ENCODE measurements at regions not wholly inside any gene's neighbourhood (a gene's known extent, or its start where the extent isn't known, plus 50 kb on each side); places are given as distances from the start of the nearest gene placed in this dataset.
"Not testable (repeated sequence)": the region's sequence is repeated elsewhere in the genome, so short reads cannot be mapped to it uniquely, and the experiment has no call there.

DNA sequence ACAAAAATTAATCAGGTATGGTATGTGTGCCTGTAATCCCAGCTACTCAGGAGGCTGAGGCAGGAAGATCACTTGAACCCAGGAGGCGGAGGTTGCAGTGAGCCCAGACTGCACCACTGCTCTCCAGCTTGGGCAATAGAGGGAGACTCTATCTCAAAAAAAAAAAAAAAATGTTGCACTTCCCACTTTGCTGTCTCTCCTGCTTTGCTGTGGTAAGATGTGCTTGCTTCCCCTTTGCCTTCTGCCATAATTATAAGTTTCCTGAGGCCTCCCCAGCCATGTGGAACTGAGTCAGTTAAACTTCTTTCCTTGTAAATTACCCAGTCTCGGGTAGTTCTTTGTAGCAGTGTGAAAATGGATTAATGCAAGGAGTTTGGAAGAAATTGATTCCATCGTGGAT lies 120.3 kb upstream of the CFAP20DC start:
- FAIRE-seq, result not testable (repeated sequence)

DNA sequence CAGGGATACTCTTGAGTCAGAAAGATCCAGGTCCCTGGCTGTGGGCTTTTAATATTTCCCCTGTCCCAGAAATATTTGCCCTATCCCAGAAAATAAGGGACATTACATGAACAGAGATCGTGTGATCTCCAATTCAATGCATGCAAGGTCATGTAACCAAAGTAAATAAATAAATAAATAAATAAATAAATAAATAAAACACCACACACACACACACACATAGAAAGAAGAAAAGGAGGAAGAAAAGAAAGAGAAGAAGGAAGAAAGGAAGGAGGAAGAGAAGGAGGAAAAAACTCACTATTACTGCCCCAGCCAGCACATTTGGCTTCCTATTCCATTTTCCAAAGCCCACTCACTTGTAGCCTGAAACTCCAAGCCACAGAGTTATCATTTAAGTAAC lies 117.9 kb upstream of the CFAP20DC start:
- FAIRE-seq, result no peak

DNA sequence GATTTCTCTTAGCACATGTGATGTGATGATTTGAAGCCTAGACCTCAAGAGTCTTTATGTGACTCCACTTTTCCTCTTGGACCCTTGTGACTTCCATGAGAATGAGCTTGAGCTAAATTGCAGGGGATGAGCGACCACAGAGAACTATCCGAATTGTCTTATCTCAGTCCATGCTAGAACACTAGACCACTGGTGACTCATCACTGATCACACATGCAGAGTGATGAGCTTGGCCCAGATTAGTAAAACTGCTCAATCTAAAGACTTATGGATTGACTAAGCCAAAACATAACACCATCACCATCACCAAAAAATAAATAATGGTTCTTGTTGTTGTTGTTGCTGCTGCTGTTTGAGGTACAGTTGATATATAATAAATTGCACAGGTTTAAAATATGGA lies 114.1 kb upstream of the CFAP20DC start:
- FAIRE-seq, result no peak

DNA sequence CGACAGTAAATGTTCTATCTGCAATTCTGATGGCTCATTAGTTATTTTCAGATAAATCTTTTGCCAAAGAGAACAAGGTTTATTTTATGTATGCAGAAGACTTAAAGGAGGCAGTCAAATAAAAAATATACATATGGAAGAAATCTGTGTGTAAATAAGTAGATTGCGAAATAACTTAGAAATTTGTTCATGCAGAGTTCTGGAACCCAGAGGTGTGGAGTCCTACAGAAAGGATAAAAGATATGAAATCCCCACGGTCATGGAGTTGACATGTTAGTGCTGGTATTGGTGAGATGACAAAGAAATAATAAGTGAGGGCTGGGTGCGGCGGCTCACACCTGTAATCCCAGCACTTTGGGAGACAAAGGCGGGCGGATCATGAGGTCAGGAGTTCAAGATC lies 111.2 kb upstream of the CFAP20DC start:
- no peak for FAIRE-seq

DNA sequence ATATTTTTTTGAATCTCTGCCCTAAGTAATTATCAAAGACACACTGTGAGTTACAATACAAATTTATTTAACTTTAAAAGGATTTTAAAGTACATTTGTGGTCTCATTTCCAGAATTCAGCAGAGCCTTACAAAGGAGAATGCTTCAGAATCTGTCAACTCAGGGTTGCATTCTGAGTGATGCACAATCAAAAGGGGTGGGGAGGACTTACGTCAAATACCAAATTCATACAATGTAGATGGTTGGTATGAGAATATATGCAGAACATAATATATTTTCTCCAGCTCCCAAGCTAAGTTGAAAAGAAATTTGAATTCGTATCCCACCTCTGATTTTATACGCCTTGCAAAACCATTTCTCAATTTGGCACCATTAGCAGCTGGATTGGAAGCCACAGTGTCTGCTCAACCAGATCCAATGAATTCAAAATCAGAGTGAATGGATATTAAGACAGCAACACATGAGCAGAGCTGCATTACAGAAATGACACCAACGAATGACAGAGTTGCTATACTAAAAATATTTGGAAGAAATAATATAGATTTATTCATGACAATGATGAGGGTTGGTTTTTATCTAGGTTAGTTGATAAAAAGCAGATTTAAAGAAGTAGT lies 110.4 kb upstream of the CFAP20DC start:
- no peak for FAIRE-seq

DNA sequence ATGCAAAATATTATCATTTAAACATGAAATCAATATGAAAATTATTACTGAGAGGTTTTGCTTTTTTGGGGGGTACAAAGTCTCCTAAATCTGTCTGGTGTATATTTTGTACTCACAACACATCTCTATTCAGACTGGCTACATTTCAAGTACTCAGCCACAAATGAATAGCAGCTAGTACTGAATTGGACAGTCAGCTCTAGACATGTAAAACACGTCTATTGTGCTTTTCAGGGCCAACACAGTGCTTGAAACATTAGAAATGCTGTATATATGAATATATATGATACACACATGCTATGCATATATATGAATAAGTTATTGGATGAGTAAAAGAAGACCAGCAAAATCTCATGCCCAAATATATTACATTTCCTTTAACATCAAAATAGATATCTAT lies 103.8 kb upstream of the CFAP20DC start:
- FAIRE-seq, result no peak

DNA sequence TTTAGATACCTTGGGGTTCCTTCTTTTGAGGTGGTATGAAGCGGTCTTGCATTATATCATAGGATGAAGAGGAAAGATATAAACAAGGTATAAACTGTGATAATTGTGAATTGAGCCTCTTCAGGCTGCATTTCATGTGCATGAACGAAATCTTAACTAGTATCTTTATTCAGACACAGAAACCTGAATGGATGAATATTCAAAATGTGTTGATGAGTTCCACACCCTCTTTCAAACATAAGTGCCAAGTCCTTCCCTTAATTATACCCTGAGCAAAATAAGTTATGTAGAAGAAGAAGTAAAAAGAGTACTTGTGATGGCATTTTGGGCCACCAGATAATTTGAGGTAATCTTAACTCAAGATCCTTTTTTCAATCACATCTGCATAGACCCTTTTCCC lies 103.1 kb upstream of the CFAP20DC start:
- FAIRE-seq, result no peak

DNA sequence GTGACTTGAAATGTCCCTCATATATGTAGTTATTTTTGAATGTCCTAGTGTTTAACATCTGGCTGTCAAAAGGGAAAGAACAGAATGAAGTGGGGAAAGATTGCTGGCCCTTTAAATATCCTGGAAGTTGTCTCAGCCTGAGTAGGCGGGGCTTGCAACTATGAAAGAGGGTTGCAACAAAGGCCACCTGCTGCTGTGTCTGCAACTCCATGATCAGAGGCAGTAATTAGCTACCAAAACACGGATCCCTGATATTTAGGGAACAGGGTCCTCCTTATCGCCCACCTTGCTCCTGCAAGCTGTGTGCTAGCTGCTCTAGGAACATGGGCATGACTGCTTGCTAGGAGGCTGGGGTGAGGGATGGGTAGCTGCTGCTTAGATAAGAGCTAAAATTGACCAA lies 100.2 kb upstream of the CFAP20DC start:
- FAIRE-seq, result no peak

DNA sequence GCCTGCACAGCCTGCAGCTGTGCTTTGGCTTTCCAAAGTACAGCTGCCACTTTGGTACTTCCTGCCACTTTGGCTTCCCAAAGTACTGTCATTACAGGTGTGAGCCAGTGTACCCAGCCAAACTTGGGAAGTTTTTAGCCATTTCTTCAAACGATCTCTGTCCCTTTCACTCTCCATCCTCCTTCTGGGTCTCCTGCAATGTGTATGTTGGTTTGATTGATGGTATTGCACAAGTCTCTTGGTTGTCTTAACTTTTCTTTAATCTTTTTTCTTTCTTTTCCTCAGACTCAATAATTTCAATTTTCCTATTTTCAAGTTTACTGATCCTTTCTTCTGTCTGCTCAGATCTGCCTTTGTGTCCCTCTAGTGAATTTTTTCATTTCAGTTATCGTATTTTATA lies 99.3 kb upstream of the CFAP20DC start:
- no peak for FAIRE-seq

DNA sequence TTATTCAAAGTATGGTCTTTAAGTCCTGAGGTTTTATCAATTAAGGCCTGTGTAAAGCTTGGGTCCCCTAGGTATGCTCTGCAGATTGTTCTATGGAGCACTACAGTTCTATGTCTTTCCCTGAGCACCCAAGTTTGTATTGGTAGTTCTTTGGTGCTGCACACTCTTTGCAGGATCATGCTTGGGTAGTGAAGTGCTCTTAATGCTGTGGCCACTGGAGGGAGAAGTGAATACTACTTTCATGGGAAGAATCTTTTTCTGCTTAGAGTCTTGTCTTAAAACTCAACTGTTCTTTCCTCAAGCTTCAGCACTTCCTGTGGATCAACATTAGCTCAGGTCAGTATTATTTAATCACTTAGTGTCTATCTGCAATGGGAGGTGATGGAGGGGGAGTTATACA lies 93.6 kb upstream of the CFAP20DC start:
- no peak for FAIRE-seq

DNA sequence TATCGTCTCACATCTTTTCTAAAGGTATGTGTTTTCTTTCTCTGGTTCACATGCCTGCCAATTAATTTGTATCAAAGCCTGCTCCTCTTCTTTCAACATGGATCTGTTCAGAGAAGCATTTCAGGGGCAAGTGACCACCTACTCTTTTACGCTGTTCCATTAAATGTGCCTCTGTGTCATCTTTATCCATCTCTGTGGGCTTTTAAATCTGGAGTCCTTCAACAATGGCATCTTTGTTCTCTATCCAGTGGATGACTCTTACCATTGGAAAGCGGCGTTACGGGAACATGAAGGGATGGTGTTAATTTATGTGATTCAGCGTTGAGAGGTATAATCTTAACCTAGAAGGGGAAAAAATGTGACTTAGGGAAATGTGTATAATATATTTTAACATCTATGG lies 92.7 kb upstream of the CFAP20DC start:
- no peak for FAIRE-seq

DNA sequence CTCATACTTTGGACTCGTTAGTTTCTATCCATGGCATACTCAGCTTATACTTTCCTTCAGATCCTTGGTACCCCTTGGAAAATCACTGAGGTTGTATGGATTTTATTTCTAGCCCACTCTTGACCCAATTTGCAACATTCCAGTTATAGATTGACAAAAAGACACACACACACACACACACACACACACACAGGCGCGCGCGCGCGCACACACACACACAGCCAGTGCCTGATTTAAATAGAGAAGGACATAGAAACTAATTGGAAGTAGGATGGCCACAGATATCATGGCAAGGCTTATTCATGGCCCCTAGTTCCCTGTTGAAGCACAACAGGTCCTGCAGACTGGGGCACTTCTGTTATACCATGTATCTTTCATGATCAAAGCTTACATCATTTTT lies 89.1 kb upstream of the CFAP20DC start:
- FAIRE-seq, result no peak

DNA sequence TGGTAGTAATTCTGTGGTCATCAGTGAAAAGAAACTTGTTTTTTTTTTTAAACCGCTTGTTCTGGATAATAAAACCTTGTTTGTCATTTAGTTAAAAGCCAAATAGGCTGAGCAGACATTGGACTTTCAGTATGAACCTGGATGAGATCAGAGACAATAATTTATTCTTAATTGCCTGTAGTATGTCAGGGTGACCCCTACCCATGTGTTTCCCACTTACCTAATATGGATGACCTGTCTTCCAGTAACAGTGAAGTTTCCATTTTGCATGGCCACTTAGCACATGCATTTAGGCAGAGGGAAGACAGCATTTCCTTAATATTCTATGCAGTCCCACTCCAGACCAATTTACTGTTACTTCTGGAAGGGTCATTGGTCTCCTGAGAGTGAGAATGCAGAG lies 87.6 kb upstream of the CFAP20DC start:
- FAIRE-seq, result no peak

DNA sequence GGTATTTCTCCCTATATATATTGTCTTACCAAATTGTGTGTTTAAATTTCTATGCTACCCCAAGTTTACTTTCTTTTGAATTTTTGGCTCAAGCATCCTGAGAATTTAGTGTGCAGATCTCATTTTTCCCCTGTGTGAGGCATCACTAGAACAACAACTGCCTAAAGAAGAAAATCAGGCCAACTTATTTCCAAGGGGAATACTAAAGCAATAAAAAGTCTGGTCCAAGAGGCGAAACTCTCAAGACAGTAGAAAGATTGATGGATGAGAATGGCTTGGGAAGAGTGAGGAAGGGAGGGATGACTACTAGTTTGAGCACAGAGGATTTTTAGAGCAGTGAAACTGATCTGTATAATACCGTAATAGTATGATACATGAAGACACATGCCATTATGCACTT lies 86.3 kb upstream of the CFAP20DC start:
- FAIRE-seq, result no peak

DNA sequence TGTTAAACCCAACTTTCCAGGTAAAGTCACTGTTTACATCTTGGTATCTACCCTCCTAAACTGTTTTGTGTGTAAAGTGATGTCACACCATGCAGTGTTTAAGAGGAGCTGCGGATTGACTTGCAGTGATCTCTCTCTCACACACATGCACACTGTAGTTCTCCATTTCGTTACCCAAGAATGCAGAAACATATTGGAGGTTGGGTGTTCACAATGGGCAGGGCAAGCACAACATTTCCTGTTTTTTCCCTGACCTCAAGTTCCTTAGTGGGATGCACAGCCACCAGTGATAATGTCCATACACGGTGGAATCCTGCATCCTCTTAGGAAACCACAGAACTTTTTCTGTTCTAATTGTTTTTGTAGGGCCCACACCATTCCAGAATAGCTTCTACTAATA lies 85.3 kb upstream of the CFAP20DC start:
- FAIRE-seq, result no peak

DNA sequence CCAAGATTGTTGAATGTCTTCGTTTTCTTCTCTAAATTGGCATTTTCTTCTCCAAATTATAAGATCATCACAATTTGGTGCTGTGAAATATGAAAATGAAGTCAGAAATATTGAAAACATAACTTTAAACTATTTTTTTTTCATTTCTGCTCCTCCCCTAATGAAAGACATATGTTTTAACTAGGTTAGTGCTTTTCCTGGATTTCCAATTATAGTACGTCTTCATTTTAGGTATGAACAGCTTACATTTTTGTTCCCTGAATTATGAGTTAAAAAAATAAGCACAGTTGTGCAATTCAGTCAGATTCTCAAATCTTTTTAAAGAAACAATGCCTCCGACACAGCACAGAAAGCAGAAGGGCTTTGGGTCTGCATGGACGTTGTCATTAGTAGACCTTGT lies 83.5 kb upstream of the CFAP20DC start:
- FAIRE-seq, result no peak

DNA sequence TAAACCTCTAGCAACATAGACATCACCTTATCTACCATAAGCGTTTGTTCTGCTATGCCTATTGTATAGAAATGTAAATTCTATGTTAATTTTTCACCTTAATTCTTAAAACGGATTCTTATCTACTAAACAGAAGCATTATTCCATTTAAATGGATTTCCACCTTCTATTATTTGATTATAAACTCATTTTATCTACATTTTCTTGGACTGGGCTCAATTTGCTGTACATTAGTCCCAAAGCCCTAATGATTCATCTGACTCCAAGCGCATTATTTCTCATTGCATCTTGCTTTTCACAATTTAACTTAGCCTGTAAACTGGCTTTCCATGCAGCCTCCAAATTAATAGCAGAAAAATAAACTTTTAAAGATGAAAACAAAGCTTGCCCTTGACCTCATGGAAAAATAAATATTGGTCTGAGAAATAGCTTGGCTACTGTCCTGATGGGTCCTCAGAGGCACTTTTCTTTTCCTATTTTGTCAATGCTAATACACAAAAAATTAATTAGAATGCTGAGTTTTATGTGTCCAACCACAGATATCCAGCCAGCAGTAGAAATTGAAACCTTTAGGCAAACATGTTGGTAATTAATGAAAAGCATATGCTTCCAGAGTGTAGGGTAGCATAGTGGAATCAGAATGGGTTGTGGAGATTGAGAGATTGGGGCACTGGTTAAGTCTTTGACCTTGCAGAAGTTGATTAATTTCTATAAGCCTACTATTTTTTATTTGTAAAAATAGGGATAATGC lies 81.4 kb upstream of the CFAP20DC start:
- no peak for FAIRE-seq

DNA sequence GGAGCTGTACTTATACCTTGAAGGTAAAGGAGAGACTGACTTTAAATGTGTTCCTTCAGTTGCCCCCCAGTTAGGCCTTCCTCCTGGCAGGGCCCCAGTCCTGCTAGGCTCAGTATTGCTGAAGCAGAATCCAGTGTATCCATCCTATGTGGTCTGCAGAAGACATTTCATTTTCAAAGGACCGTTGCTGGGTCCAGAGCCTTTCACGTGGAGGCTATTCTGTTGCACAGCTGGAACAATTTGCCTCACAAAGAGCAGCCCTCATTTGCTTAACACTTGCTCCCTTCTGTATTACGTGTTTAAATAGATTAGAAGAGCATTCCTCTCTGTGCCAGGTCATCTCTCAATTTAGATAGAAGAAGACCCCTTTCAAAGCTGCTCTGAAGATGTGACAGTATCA lies 78.9 kb upstream of the CFAP20DC start:
- no peak for FAIRE-seq

DNA sequence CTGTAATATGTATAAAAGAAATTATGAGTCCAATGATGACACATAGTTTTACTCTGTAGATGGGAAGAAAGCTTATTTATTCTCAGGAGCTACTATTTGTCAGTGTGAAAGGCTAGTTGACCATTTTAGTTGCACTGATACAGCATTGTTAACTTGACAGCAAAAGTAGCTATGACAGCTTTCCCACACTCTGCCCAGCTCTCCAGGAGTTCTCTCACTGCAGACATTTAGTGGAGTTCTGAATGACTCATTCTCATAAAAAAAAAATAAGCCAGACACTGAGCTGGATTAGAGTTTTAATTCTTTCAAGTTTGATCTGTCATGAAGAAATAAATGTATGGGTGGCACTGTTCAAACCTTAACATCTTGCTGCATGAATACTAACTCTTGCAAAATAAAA lies 77.2 kb upstream of the CFAP20DC start:
- no peak for FAIRE-seq

DNA sequence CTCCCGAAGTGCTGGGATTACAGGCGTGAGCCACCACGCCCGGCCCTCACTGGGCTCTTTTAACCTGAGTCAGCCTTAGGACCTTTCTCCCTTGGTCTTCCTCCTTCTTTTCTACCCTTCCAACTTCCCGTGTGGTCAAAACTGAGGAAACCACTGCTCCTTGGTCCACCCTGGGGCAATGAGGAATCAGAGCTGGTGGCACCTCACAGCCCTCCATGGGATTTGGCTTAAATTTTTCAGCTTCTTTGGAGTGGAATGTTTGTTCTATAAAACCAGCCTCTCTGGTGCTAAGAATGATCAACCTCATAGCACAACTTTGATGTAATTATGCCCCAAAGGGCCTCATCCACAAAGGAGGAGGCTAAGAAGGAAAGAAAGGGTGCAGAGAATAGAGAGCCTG lies 76.6 kb upstream of the CFAP20DC start:
- FAIRE-seq, result no peak

DNA sequence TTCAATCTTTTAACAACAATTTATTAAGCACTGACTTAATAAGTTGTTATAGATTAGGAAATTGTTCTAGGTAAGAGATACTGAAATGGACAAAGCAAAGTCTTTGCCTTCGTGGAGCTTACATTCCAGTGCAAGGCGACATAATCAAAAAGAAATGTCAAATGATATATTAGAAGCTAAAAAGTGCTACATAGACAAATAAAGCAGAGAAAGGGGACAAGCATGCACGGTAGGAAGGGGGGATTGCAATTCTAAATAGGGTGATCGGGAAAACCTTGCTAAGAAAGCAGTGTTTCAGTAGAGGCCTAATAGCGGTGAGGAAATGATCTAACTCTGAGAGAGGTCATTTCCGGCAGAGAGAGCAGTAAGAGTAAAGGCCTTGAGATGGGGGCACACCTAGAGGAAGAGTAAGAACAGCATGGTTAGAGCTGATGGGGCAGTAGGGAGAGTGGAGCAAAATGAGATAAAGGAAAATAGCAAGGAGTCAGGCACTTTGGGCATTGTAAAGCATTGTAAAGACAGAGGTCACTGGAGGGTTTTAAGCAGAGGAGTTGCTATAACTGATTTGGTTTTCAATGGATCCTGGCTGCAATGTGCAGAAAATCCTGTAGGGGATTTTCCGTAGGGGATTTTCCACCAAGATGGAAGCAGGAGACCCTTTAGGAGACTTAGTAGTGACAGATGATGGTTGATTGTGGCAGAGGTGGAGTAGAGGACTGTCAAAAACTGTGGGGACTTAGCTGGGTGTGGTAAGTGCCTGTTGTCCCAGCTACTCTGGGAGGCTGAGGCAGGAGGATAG lies 71.7 kb upstream of the CFAP20DC start:
- FAIRE-seq, result no peak

DNA sequence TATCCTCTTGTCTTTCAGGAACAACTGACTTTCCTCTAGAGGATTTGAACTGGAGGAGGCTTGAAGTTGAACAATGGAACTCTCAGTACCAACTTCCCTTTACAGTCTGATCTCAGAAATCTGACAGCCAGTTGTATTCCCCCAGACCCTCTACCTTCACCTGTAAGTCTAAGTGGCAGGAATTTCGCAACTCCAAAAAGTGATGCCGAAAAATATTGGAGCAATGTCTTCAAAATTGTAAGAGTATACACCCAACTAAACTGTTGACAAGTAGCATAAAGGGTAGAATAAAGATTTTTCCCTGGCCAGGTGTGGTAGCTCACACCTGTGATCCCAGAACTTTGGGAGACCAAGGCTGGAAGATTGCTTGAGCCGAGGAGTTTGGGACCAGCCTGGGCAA lies 69.1 kb upstream of the CFAP20DC start:
- no peak for FAIRE-seq

DNA sequence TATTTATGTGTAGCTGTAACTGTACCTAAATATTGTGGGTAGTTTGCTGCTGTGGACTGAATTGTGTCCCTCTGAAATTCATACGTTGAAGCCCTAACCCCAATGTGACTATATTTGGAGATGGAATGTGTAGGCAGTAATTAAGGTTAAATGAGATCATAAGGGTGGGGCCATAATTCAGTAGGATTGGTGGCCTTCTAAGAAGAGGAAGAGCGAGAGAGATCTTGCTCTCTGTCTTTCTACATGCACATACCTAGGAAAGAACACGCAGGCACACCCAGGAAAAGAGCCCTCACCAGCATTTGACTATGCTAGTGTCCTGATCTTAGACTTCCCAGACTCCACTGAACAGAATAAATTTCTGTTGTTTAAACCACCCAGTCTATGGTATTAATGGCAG lies 67.6 kb upstream of the CFAP20DC start:
- FAIRE-seq, result no peak

DNA sequence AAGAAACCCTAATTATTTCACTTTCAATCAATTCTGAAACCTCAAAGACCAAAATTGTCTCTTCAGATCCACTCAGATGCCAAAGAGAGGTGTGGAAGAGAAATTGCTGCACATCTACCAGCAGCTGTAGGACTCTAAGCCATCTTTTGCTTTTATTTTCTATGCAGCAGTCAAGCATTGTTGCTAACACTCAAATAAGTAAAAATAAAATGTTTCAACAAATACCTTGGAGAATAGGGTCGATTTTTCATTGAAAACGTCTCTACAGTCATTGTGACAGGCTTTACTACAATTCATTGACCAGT lies 66.4 kb upstream of the CFAP20DC start:
- FAIRE-seq, result no peak
